K562 (cell line): ENCODE measurements at regions not wholly inside any gene's neighbourhood (a gene's known extent, or its start where the extent isn't known, plus 50 kb on each side); places are given as distances from the start of the nearest gene placed in this dataset.

Experiments
- ATAC-seq: fragments of 200-7000 bp; cut with Tn5 transposase; 3 replicates; pipeline ENCODE4 v1.9.1; 2020; ENCODE audit warnings: moderate library complexity
- BruUV-seq: library from RNA; stranded (reverse); fragments of 400-500 nt; replicated peaks from 2 replicates; lab custom pipeline; 2021; lab: Mats Ljungman, UMichigan
- CTCF ChIA-PET: fragments of 300-600 bp; formaldehyde crosslinking; extraction: SDS; loops from one replicate; lab custom pipeline; 2021; ENCODE audit warnings: low intra/inter-chr PET ratio; lab: Yijun Ruan, JAX
- POLR2A ChIA-PET: fragments of 300-600, 350-650 bp; sonication (Branson Sonifier 250); formaldehyde crosslinking; extraction: SDS; loops from one replicate; lab custom pipeline; 2021; ENCODE audit warnings: antibody characterized with exemption, inconsistent platforms; lab: Yijun Ruan, JAX
- DNase-seq, 4 experiments: peaks; one replicate each; pipeline versions ENCODE4 v3.0.0 to v3.0.0-alpha.2; 2011 to 2018; ENCODE audit warnings: low spot score in 3 of 4, mixed read lengths in 3 of 4; ENCODE audit errors: extremely low read depth in 1 of 4
- FAIRE-seq: peaks from 2 replicates; lab custom pipeline; 2011; peaks lifted over from hg19 to GRCh38; lab: Jason Lieb, UNC
- H2AFZ ChIP-seq: 2 replicates; pipeline ENCODE4 v1.6.0; 2011; ENCODE audit warnings: low read depth, low read length, control low read depth, inconsistent platforms
- H3K27ac ChIP-seq: fragments of 200-600 bp; 3 replicates; pipeline ENCODE4 v1.8.0; 2011; ENCODE audit warnings: low read depth, mild to moderate bottlenecking, control low read depth, inconsistent platforms, low read length, moderate library complexity, mixed read lengths; ENCODE audit errors: extremely low read depth
- H3K27me3 ChIP-seq, 2 experiments: fragments of 300-600 bp in 1 of 2; 2 replicates in 1 of 2; 3 replicates in 1 of 2; pipeline versions ENCODE4 v1.6.0 to v1.8.0; 2011; ENCODE audit warnings: inconsistent platforms in 2 of 2, low read length in 2 of 2, mild to moderate bottlenecking in 1 of 2, mixed read lengths in 1 of 2, moderate library complexity in 1 of 2; ENCODE audit not compliant: control insufficient read depth in 2 of 2, insufficient read depth in 2 of 2
- H3K36me3 ChIP-seq: fragments of 300-600 bp; 3 replicates; pipeline ENCODE4 v1.8.0; 2011; ENCODE audit warnings: mild to moderate bottlenecking, low read length, inconsistent platforms; ENCODE audit not compliant: control insufficient read depth, insufficient read depth
- H3K4me1 ChIP-seq, 2 experiments: fragments of 200-600 bp in 1 of 2; replicated peaks in 1 of 2; 2 replicates in 1 of 2; 3 replicates in 1 of 2; pipeline versions ENCODE4 v1.5.1 to v1.8.0; 2011; ENCODE audit warnings: inconsistent platforms in 2 of 2, low read length in 2 of 2, mild to moderate bottlenecking in 1 of 2, mixed read lengths in 1 of 2, moderate library complexity in 1 of 2; ENCODE audit not compliant: control insufficient read depth in 2 of 2, insufficient read depth in 2 of 2
- H3K4me2 ChIP-seq: 2 replicates; pipeline ENCODE4 v1.6.1; 2011; ENCODE audit warnings: low read length, control low read depth, inconsistent platforms, mixed read lengths; ENCODE audit not compliant: insufficient read depth
- H3K4me3 ChIP-seq: fragments of 200-600 bp; sonication (generic), shearing (Covaris generic); 2 replicates; pipeline ENCODE4 v1.5.1; 2016; ENCODE audit warnings: control low read depth, inconsistent platforms
- H3K79me2 ChIP-seq: fragments of 200-600 bp; 3 replicates; pipeline ENCODE4 v1.8.0; 2011; ENCODE audit warnings: low read length, inconsistent platforms; ENCODE audit not compliant: control insufficient read depth, insufficient read depth
- H3K9ac ChIP-seq, 2 experiments: 2 replicates each; pipeline versions ENCODE4 v1.6.0 to v1.6.1; 2011; ENCODE audit warnings: low read depth in 2 of 2, low read length in 2 of 2, control low read depth in 1 of 2, inconsistent platforms in 1 of 2, mild to moderate bottlenecking in 1 of 2, mixed read lengths in 1 of 2; ENCODE audit not compliant: insufficient read depth in 1 of 2
- H3K9me1 ChIP-seq: one replicate; pipeline ENCODE4 v1.6.0; 2011; ENCODE audit warnings: inconsistent platforms, mild to moderate bottlenecking, low read length, moderate library complexity; ENCODE audit not compliant: control insufficient read depth, insufficient read depth
- H3K9me3 ChIP-seq: replicated peaks from 2 replicates; pipeline ENCODE4 v1.5.1; 2011; ENCODE audit warnings: low read depth, low read length, inconsistent platforms; ENCODE audit not compliant: control insufficient read depth, insufficient read depth
- H4K20me1 ChIP-seq: replicated peaks from 2 replicates; pipeline ENCODE4 v1.6.1; 2011; ENCODE audit warnings: low read length, inconsistent platforms, mixed read lengths; ENCODE audit not compliant: control insufficient read depth, insufficient read depth
- CTBP1 ChIP-seq: fragments of 450-650 bp; IDR thresholded peaks from 2 replicates; pipeline ENCODE4 v1.6.1; 2016; ENCODE audit warnings: borderline replicate concordance
- HMGN3 ChIP-seq: IDR thresholded peaks from 2 replicates; pipeline ENCODE4 v1.6.1; 2011; ENCODE audit warnings: borderline replicate concordance, low read depth, mild to moderate bottlenecking, mixed read lengths, low read length; ENCODE audit not compliant: insufficient read length; ENCODE audit errors: extremely low read depth
- HNRNPK ChIP-seq: fragments of 200-400 bp; formaldehyde crosslinking; IDR thresholded peaks from one replicate; pipeline ENCODE4 v1.6.1; 2018; ENCODE audit warnings: mild to moderate bottlenecking, low read depth, low read length; ENCODE audit not compliant: poor library complexity, severe bottlenecking
- RAD21 ChIP-seq, 2 experiments: fragments of 250-450 bp in 1 of 2; fragments of 450-650 bp in 1 of 2; sonication (Bioruptor Pico) in 1 of 2; formaldehyde crosslinking in 1 of 2; IDR thresholded peaks in 1 of 2; conservative IDR thresholded peaks in 1 of 2; 2 replicates each; pipeline versions ENCODE4 v1.4.0 to v1.8.0; 2020 to 2022; ENCODE audit warnings: mild to moderate bottlenecking in 2 of 2, moderate library complexity in 1 of 2
- XRCC3 ChIP-seq: fragments of 450-650 bp; IDR thresholded peaks from 2 replicates; pipeline ENCODE4 v1.6.1; 2017; ENCODE audit warnings: mild to moderate bottlenecking, moderate library complexity
- ZBTB7A ChIP-seq: IDR thresholded peaks from 2 replicates; pipeline ENCODE4 v1.6.1; 2011; ENCODE audit warnings: low read depth, mild to moderate bottlenecking, low read length, moderate library complexity, borderline replicate concordance; ENCODE audit not compliant: control insufficient read depth
- WGBS: fragments of 100-300 bp; shearing (Covaris generic); methylation state at CpG from one replicate; pipeline ENCODE4 v1.1.6; 2016; ENCODE audit warnings: low coverage, mixed read lengths; ENCODE audit not compliant: insufficient coverage; ENCODE audit errors: missing lambda C conversion rate; 5-methylcytosine and 5-hydroxymethylcytosine counted together
- in situ Hi-C: fragments of 300-500 bp; cut with MboI; formaldehyde crosslinking; loops from 4 replicates; pipeline ENCODE4 v1.15.0; 2018; ENCODE audit warnings: inconsistent platforms, mixed read lengths
- intact Hi-C: fragments of 100-400 bp; cut with micrococcal nuclease; formaldehyde crosslinking; loops from 2 replicates; pipeline ENCODE4 v1.14.2; 2022
- TF ChIP-seq, protein P1 (sequence below), 2 experiments: fragments of 450-650 bp; formaldehyde crosslinking in 1 of 2; IDR thresholded peaks; 2 replicates each; pipeline versions ENCODE4 v1.4.0 to v1.6.1; 2014 to 2020; ENCODE audit warnings: mild to moderate bottlenecking in 2 of 2, borderline replicate concordance in 1 of 2, low read depth in 1 of 2
- TF ChIP-seq, protein P2 (sequence below): fragments of 450-650 bp; IDR thresholded peaks from 2 replicates; pipeline ENCODE4 v1.7.0; 2016; ENCODE audit warnings: borderline replicate concordance

DNA sequence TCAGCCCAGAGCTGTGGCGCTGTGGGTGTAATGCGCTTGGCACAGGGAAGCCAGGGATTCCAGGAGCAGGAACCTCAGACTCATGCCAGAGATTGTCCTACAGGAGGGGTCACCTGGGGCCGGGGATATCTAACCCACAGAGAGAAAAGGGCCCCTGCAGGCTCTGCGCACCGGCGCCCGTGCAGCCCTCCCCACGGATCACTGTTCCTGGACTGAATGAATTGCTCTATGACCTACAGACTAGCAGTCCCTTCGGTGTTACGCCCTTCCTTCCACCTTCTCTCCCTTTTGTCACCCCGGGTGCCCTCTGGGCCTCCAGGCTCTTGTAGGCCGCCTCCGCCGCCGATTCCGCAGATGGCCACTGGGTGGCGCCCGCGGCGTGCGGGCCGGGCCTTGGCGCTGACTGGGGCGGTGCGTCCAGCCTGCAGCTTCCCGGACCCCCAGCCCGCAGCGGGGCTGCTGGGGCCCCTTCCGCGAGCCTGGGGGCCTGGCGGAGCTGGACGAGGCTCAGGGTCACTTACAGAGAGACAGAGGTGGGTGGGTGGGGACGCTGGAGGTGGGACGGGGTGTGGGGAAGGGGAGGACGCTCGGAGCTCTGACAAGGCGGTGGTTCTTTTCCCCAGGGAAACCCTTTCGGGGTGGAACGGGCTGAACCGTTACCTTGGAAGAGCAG, 101.3 kb downstream of the IER5 start:
- Histone ChIP-seq H4K20me1 (peaks cover 7% of the 10 kb centered on the region; the same call in 1 of the 2 replicates), H3K9ac (peak overlapping the region in 1 of 2 experiments; percentile 73; a peak in 2 of 4 replicates), H3K9me3 (no peaks in the 10 kb centered on the region), H3K79me2 (no peaks in the 10 kb centered on the region), H3K4me3 (peak overlapping the region; percentile 22; the same call in 1 of the 2 replicates), H3K4me1 (peaks cover 0 to 7% of the 10 kb centered on the region in 2 experiments; a peak in 3 of 5 replicates), H2AFZ (peak overlapping the region; percentile 55; the same call in 1 of the 2 replicates), H3K27ac (no peak overlapping the region), H3K9me1 (peaks cover 4% of the 10 kb centered on the region), H3K4me2 (peak overlapping the region; percentile 14), H3K36me3 (no peaks in the 10 kb centered on the region), H3K27me3 (peaks cover 8 to 36% of the 10 kb centered on the region in 2 experiments)
- POLR2A ChIA-PET = interaction anchor here (0.6 to 0.8 kb wide), 5 partner anchors 38 to 727 kb away, joined by 3 read pairs; no protein-coding TSS in a partner anchor
- CTCF ChIA-PET = interaction anchor here (0.7 to 8.5 kb wide), 4 partner anchors 29 to 747 kb away, joined by 3 to 127 read pairs (median 3); no protein-coding TSS in a partner anchor
- 4% methylated on average over 32 of the region's 40 CpGs for WGBS
- DNase-seq = peak; percentile 82 to 96 (median 92)
- intact Hi-C loops (loop anchor here (1.0 kb wide), 2 partner anchors 235 to 747 kb away; no protein-coding TSS in a partner anchor), in situ Hi-C loops (loop anchor here (5.0 kb wide), 1 partner anchor 232 kb away; no protein-coding TSS in a partner anchor)
- ATAC-seq = peak; percentile 98
- no TSS peak for BruUV-seq
- FAIRE-seq = peak; percentile 66
- TF ChIP-seq HMGN3 (peak; percentile 35), HNRNPK (no peak), XRCC3 (no peak), CTBP1 (0 out of 2 replicates have a peak, but pooled peaks have one; percentile 26), ZBTB7A (peak; percentile 82; the same call in 1 of the 2 replicates), RAD21 (CRISPR knock-in tag; conservative IDR thresholded peaks at IDR 0.05 in 1 of 2, IDR thresholded peaks at IDR 0.05 in 1 of 2) (peak; percentile 89 to 96)
- TF ChIP-seq, protein P1, sequence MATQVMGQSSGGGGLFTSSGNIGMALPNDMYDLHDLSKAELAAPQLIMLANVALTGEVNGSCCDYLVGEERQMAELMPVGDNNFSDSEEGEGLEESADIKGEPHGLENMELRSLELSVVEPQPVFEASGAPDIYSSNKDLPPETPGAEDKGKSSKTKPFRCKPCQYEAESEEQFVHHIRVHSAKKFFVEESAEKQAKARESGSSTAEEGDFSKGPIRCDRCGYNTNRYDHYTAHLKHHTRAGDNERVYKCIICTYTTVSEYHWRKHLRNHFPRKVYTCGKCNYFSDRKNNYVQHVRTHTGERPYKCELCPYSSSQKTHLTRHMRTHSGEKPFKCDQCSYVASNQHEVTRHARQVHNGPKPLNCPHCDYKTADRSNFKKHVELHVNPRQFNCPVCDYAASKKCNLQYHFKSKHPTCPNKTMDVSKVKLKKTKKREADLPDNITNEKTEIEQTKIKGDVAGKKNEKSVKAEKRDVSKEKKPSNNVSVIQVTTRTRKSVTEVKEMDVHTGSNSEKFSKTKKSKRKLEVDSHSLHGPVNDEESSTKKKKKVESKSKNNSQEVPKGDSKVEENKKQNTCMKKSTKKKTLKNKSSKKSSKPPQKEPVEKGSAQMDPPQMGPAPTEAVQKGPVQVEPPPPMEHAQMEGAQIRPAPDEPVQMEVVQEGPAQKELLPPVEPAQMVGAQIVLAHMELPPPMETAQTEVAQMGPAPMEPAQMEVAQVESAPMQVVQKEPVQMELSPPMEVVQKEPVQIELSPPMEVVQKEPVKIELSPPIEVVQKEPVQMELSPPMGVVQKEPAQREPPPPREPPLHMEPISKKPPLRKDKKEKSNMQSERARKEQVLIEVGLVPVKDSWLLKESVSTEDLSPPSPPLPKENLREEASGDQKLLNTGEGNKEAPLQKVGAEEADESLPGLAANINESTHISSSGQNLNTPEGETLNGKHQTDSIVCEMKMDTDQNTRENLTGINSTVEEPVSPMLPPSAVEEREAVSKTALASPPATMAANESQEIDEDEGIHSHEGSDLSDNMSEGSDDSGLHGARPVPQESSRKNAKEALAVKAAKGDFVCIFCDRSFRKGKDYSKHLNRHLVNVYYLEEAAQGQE (IDR thresholded peaks at IDR 0.05; ENCODE audit: borderline replicate concordance) = peak; percentile 82
- TF ChIP-seq, protein P1 (CRISPR knock-in tag; IDR thresholded peaks at IDR 0.05; ENCODE audit: low read depth) = no peak
- TF ChIP-seq, protein P2, sequence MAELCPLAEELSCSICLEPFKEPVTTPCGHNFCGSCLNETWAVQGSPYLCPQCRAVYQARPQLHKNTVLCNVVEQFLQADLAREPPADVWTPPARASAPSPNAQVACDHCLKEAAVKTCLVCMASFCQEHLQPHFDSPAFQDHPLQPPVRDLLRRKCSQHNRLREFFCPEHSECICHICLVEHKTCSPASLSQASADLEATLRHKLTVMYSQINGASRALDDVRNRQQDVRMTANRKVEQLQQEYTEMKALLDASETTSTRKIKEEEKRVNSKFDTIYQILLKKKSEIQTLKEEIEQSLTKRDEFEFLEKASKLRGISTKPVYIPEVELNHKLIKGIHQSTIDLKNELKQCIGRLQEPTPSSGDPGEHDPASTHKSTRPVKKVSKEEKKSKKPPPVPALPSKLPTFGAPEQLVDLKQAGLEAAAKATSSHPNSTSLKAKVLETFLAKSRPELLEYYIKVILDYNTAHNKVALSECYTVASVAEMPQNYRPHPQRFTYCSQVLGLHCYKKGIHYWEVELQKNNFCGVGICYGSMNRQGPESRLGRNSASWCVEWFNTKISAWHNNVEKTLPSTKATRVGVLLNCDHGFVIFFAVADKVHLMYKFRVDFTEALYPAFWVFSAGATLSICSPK = no peak
